PC-9 (cell line): ENCODE measurements at regions not wholly inside any gene's neighbourhood (a gene's known extent, or its start where the extent isn't known, plus 50 kb on each side); places are given as distances from the start of the nearest gene placed in this dataset.

Experiments used
- CTCF ChIP-seq: fragments of 200-600 bp; sonication (generic); conservative IDR thresholded peaks from 2 replicates; pipeline ENCODE4 v1.6.1; 2017; ENCODE audit warnings: mixed run types, antibody characterized with exemption, mild to moderate bottlenecking, moderate library complexity
- EZH2 ChIP-seq: fragments of 200-600 bp; sonication (generic); IDR thresholded peaks from 2 replicates; pipeline ENCODE4 v1.8.0; 2017; ENCODE audit warnings: antibody characterized with exemption, low read depth

GRCh38 chr15:70447081-70447480, 316.3 kb downstream of the UACA start:
- no peak for TF ChIP-seq CTCF
- no peak for TF ChIP-seq EZH2
